SW 1271 (cell line): ENCODE measurements at regions not wholly inside any gene's neighbourhood (a gene's known extent, or its start where the extent isn't known, plus 50 kb on each side); places are given as distances from the start of the nearest gene placed in this dataset.
"Not testable (repeated sequence)": the region's sequence is repeated elsewhere in the genome, so short reads cannot be mapped to it uniquely, and the experiment has no call there.

Source experiments
- DNase-seq, 2 experiments: peaks; one replicate each; lab custom pipeline; 2025; lab: John Stamatoyannopoulos, UW

DNA sequence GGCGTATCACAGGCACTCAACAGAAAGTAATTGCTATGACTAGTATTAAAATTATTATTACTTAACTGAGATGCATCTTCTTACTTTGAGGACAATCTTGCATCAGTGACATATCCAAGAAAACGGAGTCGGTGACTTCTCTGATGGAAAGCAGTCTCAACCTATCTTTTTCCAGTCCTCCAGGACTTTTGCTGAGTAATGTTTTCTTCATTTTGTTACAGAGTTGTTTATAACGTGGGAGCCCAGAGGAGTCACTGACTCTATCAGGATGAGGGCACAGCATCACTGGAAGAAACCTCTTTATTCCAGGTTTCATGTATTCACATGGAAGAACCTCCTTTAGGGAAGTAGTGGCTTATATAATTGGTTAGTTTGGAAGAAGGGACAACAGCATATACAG is 51.5 kb upstream of the MELK start:
- DNase-seq: no peak

DNA sequence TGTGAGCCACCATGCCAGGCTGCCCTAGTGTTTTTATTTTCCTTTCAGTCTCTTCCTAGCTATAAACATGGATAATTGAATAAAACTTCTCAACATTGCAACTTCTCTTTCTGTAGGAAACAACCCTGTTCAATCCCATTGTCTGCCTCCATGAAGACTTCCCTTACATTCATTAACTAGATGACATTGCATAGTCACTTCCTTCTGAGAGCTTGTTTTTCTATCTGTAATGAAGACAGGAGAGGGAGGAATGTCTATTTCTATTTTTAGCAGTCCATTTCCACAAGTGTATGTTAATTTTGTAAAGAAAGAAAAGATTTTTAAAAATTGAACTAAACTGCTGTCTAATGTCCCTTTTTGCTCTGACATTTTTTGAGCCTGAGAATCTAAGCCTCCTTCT is 55.6 kb upstream of the MELK start:
- DNase-seq: no peak

- DNase-seq: no peak
Measured at GRCh38 chr9:36504156-36504555, 68.5 kb upstream of the MELK start.

DNA sequence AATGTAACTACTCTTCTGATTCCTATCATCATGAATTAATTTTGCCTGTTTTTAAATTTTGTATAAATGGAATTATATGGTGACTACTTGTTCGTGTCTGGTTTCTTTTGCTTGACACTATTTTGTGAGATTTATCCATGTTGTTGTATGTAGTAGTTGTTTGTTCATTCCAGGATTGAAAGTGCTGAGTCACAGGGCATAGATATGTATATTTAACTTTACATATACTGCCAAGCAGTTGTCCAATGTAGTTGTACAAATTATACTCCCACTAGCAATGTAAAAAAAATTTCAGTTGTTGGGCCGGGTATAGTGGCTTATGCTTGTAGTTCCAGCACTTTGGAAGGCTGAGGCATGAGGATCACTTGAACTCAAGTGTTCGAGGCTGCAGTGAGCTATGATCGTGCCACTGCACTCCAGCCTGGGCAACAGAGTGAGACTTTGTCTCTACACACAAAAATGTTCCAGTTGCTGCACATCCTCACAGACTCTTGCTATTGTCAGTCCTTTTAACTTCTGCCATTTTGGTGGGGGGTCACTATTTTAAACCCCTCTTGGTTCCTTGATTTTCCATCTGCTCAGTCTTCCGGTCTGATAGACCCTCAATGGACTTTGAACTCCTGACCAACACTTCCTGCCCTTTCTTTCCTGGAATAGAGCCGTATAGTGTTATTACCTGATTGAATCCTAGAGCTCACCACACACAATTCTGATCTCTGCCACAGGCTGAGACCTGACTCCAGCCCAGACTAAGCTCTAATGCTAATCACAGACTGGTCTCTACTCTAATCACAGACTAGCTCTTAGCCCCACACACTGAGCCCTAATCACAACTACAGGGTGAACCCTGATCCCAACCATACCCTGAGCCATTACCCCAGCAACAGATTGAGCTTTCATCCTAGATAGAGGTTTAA is 69.3 kb upstream of the MELK start:
- no peak for DNase-seq

GRCh38 chr9:36501727-36502126 is 71.0 kb upstream of the MELK start:
- no peak for DNase-seq

DNA sequence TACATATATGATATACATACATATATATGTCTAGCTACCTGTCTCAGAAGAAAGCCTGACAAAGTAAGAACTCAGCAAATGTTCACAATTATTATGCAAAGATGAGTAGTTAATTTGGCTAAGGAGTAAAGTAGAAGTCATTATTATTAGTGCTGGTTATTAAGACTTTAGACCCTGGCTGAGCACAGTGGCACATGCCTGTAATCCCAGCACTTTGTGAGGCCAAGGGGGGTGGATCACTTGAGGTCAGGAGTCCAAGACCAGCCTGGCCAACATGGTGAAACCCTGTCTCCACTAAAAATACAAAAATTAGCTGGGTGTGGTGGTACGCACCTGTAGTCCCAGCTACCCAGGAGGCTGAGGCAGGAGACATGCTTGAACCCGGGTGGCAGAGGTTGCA is 71.8 kb upstream of the MELK start:
- not testable (repeated sequence) for DNase-seq

DNA sequence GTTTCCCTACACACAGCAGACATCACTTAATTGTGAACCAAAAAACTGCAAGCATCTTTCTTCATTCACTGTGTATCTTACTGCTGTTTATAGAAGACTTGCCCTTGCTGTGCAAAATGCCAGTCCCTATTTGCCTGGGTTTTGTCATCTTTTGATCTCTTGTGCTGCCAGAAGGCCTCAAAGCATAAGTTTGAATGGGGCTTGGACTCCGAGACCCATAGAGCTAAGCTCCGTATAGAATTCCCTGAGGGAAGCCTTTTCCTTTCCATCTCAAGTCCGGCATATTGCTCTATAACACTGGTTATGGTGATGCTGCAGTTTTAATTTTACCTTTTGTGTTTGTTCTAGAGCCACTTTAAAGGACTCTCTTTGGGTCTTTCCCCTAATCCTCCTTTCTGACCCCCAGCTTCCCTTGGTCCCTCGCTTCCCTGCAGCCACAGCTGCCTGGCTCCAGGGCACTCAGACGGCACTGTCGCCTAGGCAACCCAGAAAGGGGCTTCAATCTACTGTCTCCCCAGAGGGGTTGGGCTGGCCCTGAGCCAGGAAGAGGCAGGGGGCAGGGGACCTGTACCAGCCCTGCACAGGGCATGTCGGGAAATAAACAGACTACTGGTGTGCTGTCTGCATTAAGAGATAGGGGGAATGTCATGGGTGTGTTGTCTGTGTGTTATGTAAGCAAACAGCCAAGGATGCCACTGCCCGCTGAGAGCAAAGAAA is 73.4 kb upstream of the MELK start:
- no peak for DNase-seq

DNA sequence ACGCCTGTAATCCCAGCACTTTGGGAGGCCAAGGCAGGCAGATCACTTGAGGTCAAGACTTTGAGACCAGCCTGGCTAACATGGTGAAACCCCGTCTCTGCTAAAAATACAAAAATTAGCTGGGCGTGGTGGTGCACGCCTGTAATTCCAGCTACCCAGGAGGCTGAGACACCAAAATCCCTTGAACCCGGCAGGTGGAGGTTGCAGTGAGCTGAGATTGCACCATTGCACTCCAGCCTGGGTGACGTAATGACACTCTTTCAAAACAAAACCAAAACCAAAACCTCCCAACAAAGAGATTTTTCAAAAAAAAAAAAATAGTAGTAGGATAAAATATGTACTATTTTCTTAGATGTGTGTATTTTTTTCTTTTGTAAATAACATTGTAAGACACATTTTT is 79.1 kb upstream of the MELK start:
- not testable (repeated sequence) for DNase-seq

DNA sequence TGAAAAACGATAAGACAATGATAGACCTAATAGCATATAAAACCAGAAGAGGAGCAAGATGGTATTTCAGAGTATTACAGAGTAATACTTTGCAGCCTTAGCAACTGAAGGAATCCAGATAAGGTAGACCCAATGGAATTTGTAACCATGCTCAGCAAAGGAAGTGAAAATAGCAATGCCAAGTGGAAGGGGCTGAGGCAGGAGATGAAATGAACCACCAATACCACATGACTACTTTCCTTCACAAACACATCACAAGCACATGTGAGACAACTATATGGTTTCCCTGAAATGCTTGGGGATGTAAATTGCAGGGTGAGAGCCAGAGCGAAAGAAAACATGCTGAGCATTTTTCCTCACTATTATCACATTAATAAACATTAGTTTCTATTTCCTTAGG is 79.8 kb upstream of the MELK start:
- no peak for DNase-seq

DNA sequence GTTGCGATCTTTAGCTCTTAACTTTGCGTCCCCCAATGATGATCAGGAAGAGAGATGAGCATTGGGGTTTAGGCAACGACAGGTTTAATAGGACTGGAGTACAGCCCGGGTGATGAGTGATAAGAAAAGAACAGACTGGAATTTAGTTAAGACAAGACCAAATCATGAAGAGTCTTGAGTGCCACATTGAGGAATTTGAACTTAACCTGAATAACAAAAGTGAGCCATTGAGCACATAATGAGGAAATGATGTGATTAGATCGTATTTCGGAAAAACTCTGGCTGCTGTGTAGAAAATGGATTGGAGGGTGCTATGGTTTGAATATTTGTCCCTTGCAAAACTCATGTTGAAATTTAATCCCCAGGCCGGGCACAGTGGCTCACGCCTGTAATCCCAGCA is 83.2 kb upstream of the MELK start:
- DNase-seq: no peak

DNA sequence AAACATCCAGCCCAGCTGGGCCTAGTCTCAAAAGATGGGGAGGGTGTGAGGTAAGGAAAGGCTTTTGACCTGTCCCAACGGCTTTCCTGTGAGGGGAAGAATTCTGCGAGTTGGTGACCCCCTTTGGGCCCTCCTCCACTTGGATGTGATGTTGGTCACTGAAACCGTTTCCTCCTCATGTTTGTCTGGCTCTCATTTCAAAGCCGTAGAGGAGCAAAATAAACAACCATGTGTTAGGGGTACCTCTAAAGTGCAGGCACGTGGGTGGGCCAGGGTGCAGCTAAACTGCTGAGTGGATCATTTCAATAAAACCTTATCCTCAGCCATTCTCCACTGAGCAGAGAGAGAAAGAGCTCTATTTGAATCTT is 84.3 kb upstream of the MELK start:
- no peak for DNase-seq

DNA sequence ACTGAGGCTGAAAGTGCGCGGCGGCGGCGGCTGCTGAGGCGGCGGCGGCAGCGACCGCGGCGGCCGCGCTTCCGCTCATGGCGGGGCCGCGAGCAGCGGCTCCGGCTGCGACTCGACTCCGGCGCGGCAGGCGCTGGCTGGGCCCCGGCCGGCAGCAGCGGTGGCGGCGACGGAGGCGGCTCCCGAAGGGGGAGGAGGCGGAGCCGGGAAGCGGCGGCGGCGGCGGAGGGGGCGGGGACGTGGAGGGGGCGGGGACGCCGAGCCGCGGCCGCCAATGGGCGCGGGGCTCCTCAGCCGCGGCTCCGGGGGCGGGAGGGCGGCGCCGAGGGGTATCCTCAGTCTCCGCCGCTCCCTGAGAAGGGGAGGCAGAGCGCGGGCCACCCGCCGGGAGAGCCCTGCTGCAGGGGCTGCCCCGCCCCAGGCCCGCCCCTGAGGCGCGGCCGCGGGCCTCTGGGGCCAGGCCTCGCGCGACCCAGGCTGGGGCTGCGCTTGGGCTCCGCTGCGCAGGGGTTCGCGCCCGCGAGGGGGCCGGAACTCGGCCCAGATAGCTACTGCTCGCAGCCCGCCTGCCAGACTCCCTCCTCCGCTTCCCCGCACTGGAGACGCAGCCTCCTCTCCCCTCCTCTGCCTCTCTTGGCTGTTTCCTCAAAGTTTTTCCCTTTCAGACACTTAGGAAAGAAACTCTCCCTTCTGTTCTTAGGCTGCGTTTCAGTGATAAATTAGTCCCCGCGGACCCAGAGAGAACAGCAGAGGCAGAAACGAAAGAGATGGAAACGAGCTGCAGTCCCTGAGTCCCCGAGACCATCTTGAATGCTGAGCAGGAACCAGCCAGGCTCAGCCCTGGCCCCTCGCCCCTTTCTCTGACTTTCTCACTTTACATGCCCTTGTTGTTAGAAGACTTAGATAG is 85.0 kb upstream of the MELK start:
- DNase-seq: peak; percentile 65 to 74

DNA sequence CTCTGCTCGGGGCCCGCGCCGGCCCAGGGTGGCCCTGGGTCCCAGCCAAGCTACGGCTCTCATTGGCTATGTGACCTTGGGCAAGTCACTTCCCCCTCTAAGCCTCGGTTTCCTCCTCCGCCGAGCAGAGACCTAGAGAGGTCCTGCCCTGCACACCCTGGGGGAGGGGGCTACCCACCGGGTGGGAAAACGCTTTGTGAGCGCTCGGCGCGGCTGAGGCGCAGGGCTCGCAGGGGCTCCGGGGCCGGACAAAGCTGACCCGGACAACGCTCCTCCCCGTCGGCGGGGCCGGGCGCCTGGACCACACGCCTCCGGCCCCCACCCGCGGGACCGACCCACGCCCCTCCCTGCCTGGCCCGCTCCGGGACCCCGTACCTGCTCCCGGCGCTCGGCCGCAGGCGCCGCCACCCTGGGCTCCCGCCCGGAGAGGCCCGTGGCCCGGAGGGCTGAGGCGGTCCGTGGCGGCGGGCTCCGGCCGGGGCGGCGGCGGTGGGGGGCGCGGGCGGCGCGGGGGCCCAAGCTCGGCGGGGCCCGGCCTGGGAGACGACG is 85.7 kb upstream of the MELK start:
- no peak for DNase-seq

GRCh38 chr9:36486329-36486932 is 86.3 kb upstream of the MELK start:
- no peak for DNase-seq

- no peak for DNase-seq
Measured at GRCh38 chr9:36485647-36486328, 85.7 kb upstream of the RNF38 start.

DNA sequence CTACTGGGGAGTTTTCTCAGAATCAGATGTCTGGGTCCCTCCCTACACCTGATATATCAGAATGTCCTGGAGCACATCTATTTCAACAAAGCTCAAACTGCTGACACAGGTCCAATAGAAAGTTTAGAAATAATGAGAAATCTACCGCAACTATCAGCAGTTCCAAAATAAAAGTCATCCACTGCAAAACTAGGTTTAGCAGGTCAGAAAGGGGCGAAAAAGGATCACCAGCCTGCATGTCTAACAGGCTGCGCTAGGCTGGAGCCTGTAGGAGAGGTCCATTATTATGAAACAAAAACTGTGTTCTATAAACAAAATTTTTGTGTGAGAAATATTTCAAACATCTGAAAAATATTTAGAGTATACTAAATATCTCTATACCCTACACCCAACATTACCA is 84.1 kb upstream of the RNF38 start:
- no peak for DNase-seq

- no peak for DNase-seq
Measured at GRCh38 chr9:36479101-36479500, 79.0 kb upstream of the RNF38 start.

DNA sequence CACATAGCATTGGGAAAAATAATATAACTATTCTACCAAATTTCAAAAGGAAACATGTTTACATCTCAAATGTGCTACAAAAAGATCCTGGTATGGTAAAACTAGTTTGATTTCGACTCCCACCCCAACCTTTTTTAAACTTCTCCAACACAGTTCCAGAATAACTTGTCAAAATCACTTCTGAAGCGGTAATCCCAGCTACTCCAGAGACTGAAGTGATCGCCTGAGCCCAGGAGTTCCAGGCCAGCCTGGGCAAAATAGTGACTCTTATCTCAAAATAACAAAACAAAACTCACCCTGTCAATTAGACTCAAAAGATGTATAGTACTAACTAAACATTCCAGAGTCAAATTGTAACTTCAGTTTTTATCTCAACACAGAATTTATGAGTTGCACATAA is 71.3 kb upstream of the RNF38 start:
- DNase-seq: no peak

GRCh38 chr9:36470643-36471290 is 70.7 kb upstream of the RNF38 start:
- DNase-seq: no peak

GRCh38 chr9:36463467-36463866 is 63.4 kb upstream of the RNF38 start:
- DNase-seq: no peak

DNA sequence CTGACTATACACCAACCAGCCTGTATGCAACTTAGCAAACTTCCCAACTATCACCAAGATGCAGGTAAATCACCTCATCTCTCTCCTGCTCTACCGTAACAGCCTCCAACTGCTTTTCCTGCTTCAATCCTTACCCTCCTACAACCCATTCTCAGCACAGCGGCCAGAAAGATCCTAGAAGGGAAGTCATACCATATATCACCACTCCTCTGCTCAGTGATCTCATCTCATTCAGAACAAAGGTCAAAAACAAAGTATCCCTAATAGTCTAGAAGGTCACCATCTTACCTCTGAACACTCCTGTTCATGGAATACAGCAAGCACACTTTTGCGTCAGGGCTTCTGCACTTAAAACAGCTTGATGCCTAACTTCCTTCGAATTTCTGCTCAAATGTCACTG is 62.2 kb upstream of the RNF38 start:
- DNase-seq: no peak
